ENCODE measurements at regions not wholly inside any gene's neighbourhood (a gene's known extent, or its start where the extent isn't known, plus 50 kb on each side); places are given as distances from the start of the nearest gene placed in this dataset.

DNA sequence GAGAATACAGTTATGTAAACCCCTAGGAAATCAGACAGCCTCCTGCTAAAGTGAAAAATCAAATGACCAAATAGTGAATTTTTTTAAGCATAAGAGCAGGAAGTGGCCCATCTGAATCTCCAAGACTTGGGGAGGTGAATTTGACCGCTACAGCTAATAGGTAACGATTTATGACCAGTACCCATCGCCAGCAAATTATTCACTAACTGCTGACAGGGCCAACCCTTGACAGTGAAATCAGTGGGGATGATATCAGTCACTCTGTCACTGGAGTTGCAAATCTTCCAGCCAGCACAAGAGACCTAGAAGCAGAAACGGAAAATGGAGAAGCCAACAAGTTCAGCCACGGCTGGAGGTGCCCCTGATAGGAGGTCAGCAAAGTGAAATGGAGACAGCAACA lies 164.3 kb upstream of the PIK3C3 start:
- DNase-seq (ENCODE audit: low read depth in 1 of 2, low spot score in 1 of 2), result no peak
- H3K9me3 ChIP-seq (ENCODE audit: low read depth), result no peaks in the 10 kb centered on the region
- H3K36me3 ChIP-seq, result no peaks in the 10 kb centered on the region
- peaks cover 3% of the 10 kb centered on the region for H3K4me1 ChIP-seq (ENCODE audit: low read depth)
- no peak overlapping the region for H3K4me3 ChIP-seq
- no peak overlapping the region for H3K27ac ChIP-seq
- H3K27me3 ChIP-seq, result no peaks in the 10 kb centered on the region
- TF ChIP-seq, protein P1, sequence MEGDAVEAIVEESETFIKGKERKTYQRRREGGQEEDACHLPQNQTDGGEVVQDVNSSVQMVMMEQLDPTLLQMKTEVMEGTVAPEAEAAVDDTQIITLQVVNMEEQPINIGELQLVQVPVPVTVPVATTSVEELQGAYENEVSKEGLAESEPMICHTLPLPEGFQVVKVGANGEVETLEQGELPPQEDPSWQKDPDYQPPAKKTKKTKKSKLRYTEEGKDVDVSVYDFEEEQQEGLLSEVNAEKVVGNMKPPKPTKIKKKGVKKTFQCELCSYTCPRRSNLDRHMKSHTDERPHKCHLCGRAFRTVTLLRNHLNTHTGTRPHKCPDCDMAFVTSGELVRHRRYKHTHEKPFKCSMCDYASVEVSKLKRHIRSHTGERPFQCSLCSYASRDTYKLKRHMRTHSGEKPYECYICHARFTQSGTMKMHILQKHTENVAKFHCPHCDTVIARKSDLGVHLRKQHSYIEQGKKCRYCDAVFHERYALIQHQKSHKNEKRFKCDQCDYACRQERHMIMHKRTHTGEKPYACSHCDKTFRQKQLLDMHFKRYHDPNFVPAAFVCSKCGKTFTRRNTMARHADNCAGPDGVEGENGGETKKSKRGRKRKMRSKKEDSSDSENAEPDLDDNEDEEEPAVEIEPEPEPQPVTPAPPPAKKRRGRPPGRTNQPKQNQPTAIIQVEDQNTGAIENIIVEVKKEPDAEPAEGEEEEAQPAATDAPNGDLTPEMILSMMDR (IDR thresholded peaks at IDR 0.05; ENCODE audit: low read depth, low read length), result no peak

DNA sequence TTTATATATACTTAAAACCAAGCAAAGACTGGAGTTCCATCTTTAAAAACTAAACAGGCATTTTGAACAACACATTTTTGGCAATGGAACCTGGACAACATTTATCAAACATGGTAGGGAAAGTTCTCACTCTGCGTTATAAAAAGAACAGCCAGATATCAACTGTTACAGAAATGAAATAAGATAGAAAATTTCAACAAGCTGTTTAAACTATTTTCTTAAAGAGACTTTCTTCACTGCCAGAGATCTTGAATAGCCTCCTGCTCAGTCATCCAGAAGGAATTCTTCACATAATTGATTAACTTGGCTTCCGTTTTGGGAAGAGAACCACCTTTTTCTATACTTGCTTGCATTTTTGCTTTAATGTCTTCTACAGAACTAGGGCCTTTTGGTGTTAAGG lies 166.0 kb upstream of the PIK3C3 start:
- TF ChIP-seq, protein P1 (IDR thresholded peaks at IDR 0.05; ENCODE audit: low read depth, low read length), result no peak
- Histone ChIP-seq H3K4me3 (no peak overlapping the region), H3K9me3 (ENCODE audit: low read depth) (no peaks in the 10 kb centered on the region), H3K4me1 (ENCODE audit: low read depth) (peaks cover 3% of the 10 kb centered on the region), H3K27me3 (no peaks in the 10 kb centered on the region), H3K27ac (no peak overlapping the region), H3K36me3 (no peaks in the 10 kb centered on the region)
- DNase-seq (ENCODE audit: low read depth in 1 of 2, low spot score in 1 of 2), result no peak

DNA sequence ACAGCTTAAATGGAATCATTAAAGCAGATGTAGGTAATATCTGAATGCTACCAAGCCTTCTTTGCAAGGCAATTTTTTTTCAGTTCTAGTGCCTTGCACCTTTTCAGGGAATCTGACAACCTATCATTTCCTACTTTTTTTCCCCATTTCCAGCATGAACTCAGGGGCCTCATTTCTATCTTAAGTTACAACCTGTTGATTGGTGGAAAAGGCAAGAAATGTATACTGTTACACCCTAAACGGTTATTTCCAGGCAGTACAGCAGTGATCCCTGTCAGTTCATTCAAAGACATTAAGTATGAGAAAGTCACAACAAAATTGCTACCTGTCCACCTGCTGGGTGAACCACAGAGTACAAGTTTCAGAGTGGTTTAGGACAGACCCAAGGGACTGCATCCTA lies 171.2 kb upstream of the PIK3C3 start:
- Histone ChIP-seq H3K36me3 (no peaks in the 10 kb centered on the region), H3K27me3 (no peaks in the 10 kb centered on the region), H3K4me1 (ENCODE audit: low read depth) (no peaks in the 10 kb centered on the region), H3K9me3 (ENCODE audit: low read depth) (no peaks in the 10 kb centered on the region), H3K4me3 (no peak overlapping the region), H3K27ac (no peak overlapping the region)
- TF ChIP-seq, protein P1 (IDR thresholded peaks at IDR 0.05; ENCODE audit: low read depth, low read length), result no peak
- no peak for DNase-seq (ENCODE audit: low read depth in 1 of 2, low spot score in 1 of 2)

DNA sequence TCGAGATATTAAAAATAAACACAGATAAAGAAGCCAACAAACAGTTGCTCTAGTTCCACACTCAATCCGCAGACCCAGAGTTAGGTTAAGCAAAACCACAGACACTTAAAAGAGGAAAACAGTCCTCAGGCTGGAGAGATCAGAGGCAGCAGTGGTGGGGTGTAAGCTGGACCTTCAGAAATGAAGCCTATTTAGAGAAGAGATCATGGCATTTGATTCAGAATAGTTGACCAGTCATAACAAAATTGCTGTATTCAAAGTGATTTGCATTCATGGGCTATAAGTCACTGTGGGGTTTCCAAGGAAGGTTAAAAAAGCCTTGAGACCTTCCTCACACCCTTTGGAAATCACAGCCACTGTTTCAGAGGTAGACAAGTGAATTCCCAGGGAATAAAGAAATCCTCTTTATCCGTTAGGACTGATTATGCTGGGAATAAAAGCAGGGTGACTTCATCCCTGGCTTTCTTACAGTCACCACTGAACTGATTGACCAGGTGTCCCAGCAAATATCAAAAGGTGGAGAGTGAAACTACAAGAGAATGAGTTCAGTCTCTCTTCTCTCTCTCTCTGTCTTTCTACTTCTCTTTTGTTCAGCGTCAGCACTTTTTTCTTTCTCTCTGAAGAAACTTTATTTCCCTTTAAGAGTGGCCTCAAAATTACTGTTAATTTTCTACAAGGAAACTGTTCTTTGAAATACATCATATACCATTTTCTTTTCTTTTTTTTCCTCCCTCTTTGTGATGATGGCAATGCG lies 171.8 kb upstream of the PIK3C3 start:
- Histone ChIP-seq H3K27ac (no peak overlapping the region), H3K9me3 (ENCODE audit: low read depth) (no peaks in the 10 kb centered on the region), H3K4me3 (no peak overlapping the region), H3K36me3 (no peaks in the 10 kb centered on the region), H3K4me1 (ENCODE audit: low read depth) (no peaks in the 10 kb centered on the region), H3K27me3 (no peaks in the 10 kb centered on the region)
- DNase-seq (ENCODE audit: low read depth in 1 of 2, low spot score in 1 of 2), result no peak
- TF ChIP-seq, protein P1 (IDR thresholded peaks at IDR 0.05; ENCODE audit: low read depth, low read length), result no peak

DNA sequence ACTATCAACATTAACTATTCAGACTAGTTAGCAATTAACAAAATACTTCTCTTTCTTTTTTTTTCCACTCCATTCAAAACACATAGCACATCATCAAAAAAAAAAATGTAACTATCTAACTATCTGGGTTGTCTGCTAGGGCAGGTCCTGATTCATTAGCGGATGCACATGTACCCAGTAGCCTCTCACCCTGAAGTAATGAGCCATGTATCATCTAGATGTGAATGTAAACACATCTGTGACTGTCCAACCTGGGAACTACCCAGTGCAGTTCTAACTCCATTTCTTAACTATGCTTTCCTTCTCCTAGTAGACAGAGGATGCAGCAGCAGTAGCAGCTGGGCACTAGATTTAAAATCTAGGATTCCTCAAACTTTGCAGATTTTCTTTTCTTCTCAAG lies 183.1 kb upstream of the PIK3C3 start:
- no peak for DNase-seq (ENCODE audit: low read depth in 1 of 2, low spot score in 1 of 2)
- no peak overlapping the region for H3K27ac ChIP-seq
- TF ChIP-seq, protein P1 (IDR thresholded peaks at IDR 0.05; ENCODE audit: low read depth, low read length), result no peak
- H3K4me1 ChIP-seq (ENCODE audit: low read depth), result no peaks in the 10 kb centered on the region
- no peaks in the 10 kb centered on the region for H3K9me3 ChIP-seq (ENCODE audit: low read depth)
- no peaks in the 10 kb centered on the region for H3K36me3 ChIP-seq
- no peaks in the 10 kb centered on the region for H3K27me3 ChIP-seq
- H3K4me3 ChIP-seq, result no peak overlapping the region

Measured in cardiac muscle cell (in vitro differentiated cells and primary cell).